ENCODE measurements at regions not wholly inside any gene's neighbourhood (a gene's known extent, or its start where the extent isn't known, plus 50 kb on each side); places are given as distances from the start of the nearest gene placed in this dataset.

- no peak for TF ChIP-seq POLR2AphosphoS5 (IDR thresholded peaks at IDR 0.05)
- no peak for TF ChIP-seq CTCF (IDR thresholded peaks at IDR 0.05)
- TF ChIP-seq POLR2A (IDR thresholded peaks at IDR 0.05), result no peak
- Histone ChIP-seq H3K36me3 (no peaks in the 10 kb centered on the region), H3K27me3 (no peaks in the 10 kb centered on the region), H3K9me3 (no peaks in the 10 kb centered on the region), H3K27ac (no peak overlapping the region), H3K4me3 (no peak overlapping the region), H3K4me1 (no peaks in the 10 kb centered on the region)
- intact Hi-C loops (cut with DNase I; ENCODE audit: low total_unique reads), result no loop called here
- no peak for DNase-seq (ENCODE audit: low spot score in 2 of 2)
Measured at GRCh38 chr15:93171476-93171875, 82.5 kb upstream of the RGMA start.

GRCh38 chr15:93170329-93170728 lies 81.3 kb upstream of the RGMA start:
- intact Hi-C loops (cut with DNase I; ENCODE audit: low total_unique reads), result no loop called here
- H3K36me3 ChIP-seq, result no peaks in the 10 kb centered on the region
- no peaks in the 10 kb centered on the region for H3K27me3 ChIP-seq
- no peaks in the 10 kb centered on the region for H3K9me3 ChIP-seq
- no peak for DNase-seq (ENCODE audit: low spot score in 2 of 2)
- TF ChIP-seq CTCF (IDR thresholded peaks at IDR 0.05) (no peak), POLR2A (IDR thresholded peaks at IDR 0.05) (no peak), POLR2AphosphoS5 (IDR thresholded peaks at IDR 0.05) (no peak)
- no peak overlapping the region for H3K27ac ChIP-seq
- no peak overlapping the region for H3K4me3 ChIP-seq
- H3K4me1 ChIP-seq, result no peaks in the 10 kb centered on the region

GRCh38 chr15:93168910-93169309 lies 79.9 kb upstream of the RGMA start:
- Histone ChIP-seq H3K4me1 (no peaks in the 10 kb centered on the region), H3K36me3 (no peaks in the 10 kb centered on the region), H3K4me3 (no peak overlapping the region), H3K27me3 (no peaks in the 10 kb centered on the region), H3K27ac (no peak overlapping the region), H3K9me3 (no peaks in the 10 kb centered on the region)
- no peak for TF ChIP-seq POLR2AphosphoS5 (IDR thresholded peaks at IDR 0.05)
- TF ChIP-seq CTCF (IDR thresholded peaks at IDR 0.05), result no peak
- no peak for TF ChIP-seq POLR2A (IDR thresholded peaks at IDR 0.05)
- intact Hi-C loops (cut with DNase I; ENCODE audit: low total_unique reads), result no loop called here
- no peak for DNase-seq (ENCODE audit: low spot score in 2 of 2)

GRCh38 chr15:93167291-93167690 lies 78.3 kb upstream of the RGMA start:
- H3K27ac ChIP-seq, result no peak overlapping the region
- H3K36me3 ChIP-seq, result no peaks in the 10 kb centered on the region
- H3K4me3 ChIP-seq, result no peak overlapping the region
- H3K9me3 ChIP-seq, result no peaks in the 10 kb centered on the region
- intact Hi-C loops (cut with DNase I; ENCODE audit: low total_unique reads), result no loop called here
- H3K27me3 ChIP-seq, result no peaks in the 10 kb centered on the region
- TF ChIP-seq POLR2A (IDR thresholded peaks at IDR 0.05), result no peak
- TF ChIP-seq CTCF (IDR thresholded peaks at IDR 0.05), result no peak
- no peak for TF ChIP-seq POLR2AphosphoS5 (IDR thresholded peaks at IDR 0.05)
- no peaks in the 10 kb centered on the region for H3K4me1 ChIP-seq
- DNase-seq (ENCODE audit: low spot score in 2 of 2), result no peak

GRCh38 chr15:93166675-93167074 lies 77.7 kb upstream of the RGMA start:
- Histone ChIP-seq H3K36me3 (no peaks in the 10 kb centered on the region), H3K27me3 (no peaks in the 10 kb centered on the region), H3K9me3 (no peaks in the 10 kb centered on the region), H3K4me1 (no peaks in the 10 kb centered on the region), H3K4me3 (no peak overlapping the region), H3K27ac (no peak overlapping the region)
- DNase-seq (ENCODE audit: low spot score in 2 of 2), result no peak
- TF ChIP-seq POLR2A (IDR thresholded peaks at IDR 0.05), result no peak
- no peak for TF ChIP-seq CTCF (IDR thresholded peaks at IDR 0.05)
- no peak for TF ChIP-seq POLR2AphosphoS5 (IDR thresholded peaks at IDR 0.05)
- intact Hi-C loops (cut with DNase I; ENCODE audit: low total_unique reads), result no loop called here
